ENCODE measurements at regions not wholly inside any gene's neighbourhood (a gene's known extent, or its start where the extent isn't known, plus 50 kb on each side); places are given as distances from the start of the nearest gene placed in this dataset.
A peak's percentile ranks its signal among the peaks of the same experiment; 100 is the strongest.
"Not testable (repeated sequence)": the region's sequence is repeated elsewhere in the genome, so short reads cannot be mapped to it uniquely, and the experiment has no call there.

GRCh38 chr12:10453-10852 lies 56.1 kb upstream of the IQSEC3 start:
- ATAC-seq, H3K27ac ChIP-seq, H3K27me3 ChIP-seq, H3K4me3 ChIP-seq, H3K9me3 ChIP-seq, H3K36me3 ChIP-seq: not testable (repeated sequence)
- WGBS, 2 donors (ENCODE audit: low coverage in 1 of 2): no CpG with 5 or more reads among the region's 43 CpGs
- peaks cover 0 to 14% (median 0%) of the 10 kb centered on the region in 3 donors for H3K4me1 ChIP-seq

GRCh38 chr12:10879-11812 lies 55.4 kb upstream of the IQSEC3 start:
- H3K4me1 ChIP-seq: peaks cover 0 to 14% (median 0%) of the 10 kb centered on the region in 3 donors
- ATAC-seq, H3K27me3 ChIP-seq, H3K9me3 ChIP-seq, H3K36me3 ChIP-seq, H3K27ac ChIP-seq, H3K4me3 ChIP-seq: not testable (repeated sequence)
- no CpG with 5 or more reads among the region's 81 CpGs for WGBS, 2 donors (ENCODE audit: low coverage in 1 of 2)

GRCh38 chr12:12306-12705 lies 54.3 kb upstream of the IQSEC3 start:
- not testable (repeated sequence) for ATAC-seq, H3K27ac ChIP-seq, H3K4me3 ChIP-seq, H3K9me3 ChIP-seq, H3K27me3 ChIP-seq
- no CpG with 5 or more reads among the region's 11 CpGs for WGBS, 2 donors (ENCODE audit: low coverage in 1 of 2)
- Histone ChIP-seq H3K36me3 (peaks cover 0 to 11% of the 10 kb centered on the region in 2 donors), H3K4me1 (peaks cover 0 to 14% (median 0%) of the 10 kb centered on the region in 3 donors)

- not testable (repeated sequence) for H3K9me3 ChIP-seq, H3K27me3 ChIP-seq, ATAC-seq, H3K4me3 ChIP-seq
- WGBS, 2 donors (ENCODE audit: low coverage in 1 of 2): 69 to 88% methylated on average over 5 to 9 of the region's 16 CpGs
- peaks cover 0 to 14% (median 0%) of the 10 kb centered on the region in 3 donors for H3K4me1 ChIP-seq
- peak overlapping the region in 2 of 4 donors; percentile 5 for H3K27ac ChIP-seq
- peaks cover 0 to 18% of the 10 kb centered on the region in 2 donors for H3K36me3 ChIP-seq
Observed at GRCh38 chr12:12725-13640, 53.6 kb upstream of the IQSEC3 start.

- H3K4me3 ChIP-seq, H3K9me3 ChIP-seq, H3K27me3 ChIP-seq, H3K27ac ChIP-seq, ATAC-seq: not testable (repeated sequence)
- H3K36me3 ChIP-seq: peaks cover 0 to 20% of the 10 kb centered on the region in 2 donors
- H3K4me1 ChIP-seq: peaks cover 0 to 14% (median 0%) of the 10 kb centered on the region in 3 donors
- WGBS, 2 donors (ENCODE audit: low coverage in 1 of 2): no CpG with 5 or more reads among the region's 5 CpGs
Observed at GRCh38 chr12:13841-14240, 52.7 kb upstream of the IQSEC3 start.

- not testable (repeated sequence) for H3K9me3 ChIP-seq, ATAC-seq, H3K27me3 ChIP-seq, H3K4me3 ChIP-seq, H3K27ac ChIP-seq
- Histone ChIP-seq H3K36me3 (peaks cover 0 to 22% of the 10 kb centered on the region in 2 donors), H3K4me1 (peaks cover 0 to 14% (median 0%) of the 10 kb centered on the region in 3 donors)
- no CpG with 5 or more reads among the region's 12 CpGs for WGBS, 2 donors (ENCODE audit: low coverage in 1 of 2)
Observed at GRCh38 chr12:14696-15095, 51.9 kb upstream of the IQSEC3 start.

GRCh38 chr12:15381-15780 lies 51.2 kb upstream of the IQSEC3 start:
- not testable (repeated sequence) for H3K9me3 ChIP-seq, ATAC-seq, H3K27me3 ChIP-seq, H3K4me3 ChIP-seq, H3K27ac ChIP-seq
- WGBS, 2 donors (ENCODE audit: low coverage in 1 of 2): 100% methylated on average over 1 of the region's 9 CpGs; no CpG with 5 or more reads in 1 of the 2 donors
- peaks cover 0 to 14% (median 0%) of the 10 kb centered on the region in 3 donors for H3K4me1 ChIP-seq
- H3K36me3 ChIP-seq: peaks cover 0 to 22% of the 10 kb centered on the region in 2 donors

GRCh38 chr12:16019-16418 lies 50.5 kb upstream of the IQSEC3 start:
- ATAC-seq, H3K27ac ChIP-seq, H3K4me3 ChIP-seq, H3K27me3 ChIP-seq, H3K9me3 ChIP-seq: not testable (repeated sequence)
- no CpG with 5 or more reads among the region's 9 CpGs for WGBS, 2 donors (ENCODE audit: low coverage in 1 of 2)
- H3K4me1 ChIP-seq: peaks cover 0 to 14% (median 0%) of the 10 kb centered on the region in 3 donors
- H3K36me3 ChIP-seq: peaks cover 0 to 26% of the 10 kb centered on the region in 2 donors

GRCh38 chr12:16541-16940 lies 50.0 kb upstream of the IQSEC3 start:
- not testable (repeated sequence) for H3K27me3 ChIP-seq, H3K9me3 ChIP-seq, ATAC-seq, H3K4me3 ChIP-seq, H3K27ac ChIP-seq
- H3K36me3 ChIP-seq: peaks cover 0 to 32% of the 10 kb centered on the region in 2 donors
- no CpG with 5 or more reads among the region's 9 CpGs for WGBS, 2 donors (ENCODE audit: low coverage in 1 of 2)
- H3K4me1 ChIP-seq: peaks cover 0 to 14% (median 0%) of the 10 kb centered on the region in 3 donors

All from gastroesophageal sphincter (tissue), 4 donors.